GM18498 (cell line): ENCODE measurements at regions not wholly inside any gene's neighbourhood (a gene's known extent, or its start where the extent isn't known, plus 50 kb on each side); places are given as distances from the start of the nearest gene placed in this dataset.
"Not testable (repeated sequence)": the region's sequence is repeated elsewhere in the genome, so short reads cannot be mapped to it uniquely, and the experiment has no call there.

ENCODE experiments used
- ATAC-seq: cut with Tn5 transposase; IDR thresholded peaks from one replicate; pipeline ENCODE4 v1.9.1; 2021; ENCODE audit warnings: mild to moderate bottlenecking, moderate library complexity; ENCODE audit not compliant: unreplicated experiment

DNA sequence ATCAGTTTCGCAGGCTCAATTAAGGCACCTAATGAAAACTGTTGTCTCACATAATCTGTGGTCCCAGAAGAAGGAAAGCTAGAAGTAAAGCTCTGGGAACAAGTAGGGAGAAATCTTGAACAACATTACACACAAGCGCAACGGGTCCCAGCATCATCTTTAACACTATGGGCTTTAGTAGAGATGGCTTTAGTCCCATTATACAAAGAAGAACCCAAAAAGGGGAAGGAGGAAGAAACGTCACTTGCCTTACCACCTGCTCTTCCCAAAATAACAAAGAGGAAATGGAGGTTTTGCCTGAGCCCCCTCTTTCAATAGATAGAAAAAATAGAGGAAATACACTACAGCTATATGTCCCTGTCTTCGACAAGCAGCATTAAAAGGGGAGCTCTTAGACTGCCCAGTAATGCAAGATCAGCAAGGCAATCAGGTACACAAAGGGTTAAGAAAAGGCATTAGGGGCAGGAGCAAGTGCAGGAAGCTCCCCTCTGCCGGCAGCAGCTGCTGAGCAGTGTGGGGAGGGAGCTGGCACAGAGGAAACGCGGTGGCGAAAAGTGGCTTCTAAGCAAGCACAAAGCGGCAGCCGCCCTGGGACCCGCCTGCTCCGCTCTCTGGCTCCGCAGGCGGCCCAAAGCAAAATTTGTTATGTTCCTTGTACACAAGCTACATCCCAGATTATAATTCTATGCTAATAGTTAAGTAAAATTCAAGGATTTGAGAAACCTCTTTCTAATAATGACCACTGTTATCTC lies 1218.8 kb downstream of the TMEM121 start:
- ATAC-seq = not testable (repeated sequence)

DNA sequence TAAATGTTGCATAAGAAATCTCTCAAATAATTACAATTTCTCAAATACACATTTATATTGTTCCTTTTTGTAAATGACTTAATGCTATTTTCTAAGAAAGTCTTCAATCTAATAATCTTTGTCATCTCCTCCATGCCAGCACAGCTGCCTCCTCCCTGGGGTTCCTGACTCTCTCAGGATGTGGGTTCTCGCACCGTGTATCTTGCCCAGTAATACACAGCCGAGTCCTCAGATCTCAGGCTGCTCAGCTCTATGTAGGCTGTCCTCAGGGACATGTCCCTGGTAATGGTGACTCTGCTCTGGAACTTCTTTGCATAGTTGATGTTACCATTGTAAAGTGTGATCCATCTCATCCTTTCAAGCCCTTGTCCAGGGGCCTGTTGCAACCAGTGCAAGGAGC lies 1223.7 kb downstream of the TMEM121 start:
- ATAC-seq = not testable (repeated sequence)

DNA sequence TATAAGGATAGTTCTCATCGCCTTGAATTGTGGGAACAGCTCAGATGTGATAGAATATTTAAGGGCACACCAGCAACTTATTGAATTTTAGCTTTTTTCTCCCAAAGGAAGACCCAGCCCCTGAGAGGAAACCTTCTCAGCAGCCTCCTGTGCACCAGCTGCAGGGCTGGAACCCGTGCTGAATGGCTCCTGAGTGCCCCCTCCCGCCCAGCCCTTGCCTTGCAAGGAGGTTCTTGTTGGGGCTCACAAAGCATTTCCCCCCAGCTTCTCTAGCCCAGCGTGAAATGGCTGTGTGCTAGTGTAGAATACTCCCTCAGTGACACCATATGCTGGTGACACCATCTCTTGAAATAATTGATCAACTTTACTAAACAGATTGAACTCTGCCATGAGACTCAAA lies 1227.4 kb downstream of the TMEM121 start:
- ATAC-seq = not testable (repeated sequence)

DNA sequence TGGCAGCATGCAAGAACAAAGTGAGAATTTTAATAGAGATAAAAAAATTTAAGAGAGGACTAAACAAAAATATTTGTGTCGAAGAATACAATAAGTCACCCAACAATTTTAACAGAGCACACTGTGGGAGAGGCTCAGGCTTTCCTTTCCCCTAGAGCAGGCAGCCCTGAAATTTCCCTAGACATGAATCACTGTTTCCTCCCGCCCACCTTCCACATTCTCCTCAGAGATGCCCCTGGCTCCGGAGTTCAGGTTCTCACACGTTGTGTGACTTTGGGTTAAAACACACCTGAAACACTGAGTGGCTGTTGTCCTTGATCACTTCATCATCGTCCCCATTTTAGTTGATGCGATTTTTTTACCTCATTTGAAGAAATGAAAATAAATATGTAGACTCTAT lies 1231.1 kb downstream of the TMEM121 start:
- not testable (repeated sequence) for ATAC-seq

DNA sequence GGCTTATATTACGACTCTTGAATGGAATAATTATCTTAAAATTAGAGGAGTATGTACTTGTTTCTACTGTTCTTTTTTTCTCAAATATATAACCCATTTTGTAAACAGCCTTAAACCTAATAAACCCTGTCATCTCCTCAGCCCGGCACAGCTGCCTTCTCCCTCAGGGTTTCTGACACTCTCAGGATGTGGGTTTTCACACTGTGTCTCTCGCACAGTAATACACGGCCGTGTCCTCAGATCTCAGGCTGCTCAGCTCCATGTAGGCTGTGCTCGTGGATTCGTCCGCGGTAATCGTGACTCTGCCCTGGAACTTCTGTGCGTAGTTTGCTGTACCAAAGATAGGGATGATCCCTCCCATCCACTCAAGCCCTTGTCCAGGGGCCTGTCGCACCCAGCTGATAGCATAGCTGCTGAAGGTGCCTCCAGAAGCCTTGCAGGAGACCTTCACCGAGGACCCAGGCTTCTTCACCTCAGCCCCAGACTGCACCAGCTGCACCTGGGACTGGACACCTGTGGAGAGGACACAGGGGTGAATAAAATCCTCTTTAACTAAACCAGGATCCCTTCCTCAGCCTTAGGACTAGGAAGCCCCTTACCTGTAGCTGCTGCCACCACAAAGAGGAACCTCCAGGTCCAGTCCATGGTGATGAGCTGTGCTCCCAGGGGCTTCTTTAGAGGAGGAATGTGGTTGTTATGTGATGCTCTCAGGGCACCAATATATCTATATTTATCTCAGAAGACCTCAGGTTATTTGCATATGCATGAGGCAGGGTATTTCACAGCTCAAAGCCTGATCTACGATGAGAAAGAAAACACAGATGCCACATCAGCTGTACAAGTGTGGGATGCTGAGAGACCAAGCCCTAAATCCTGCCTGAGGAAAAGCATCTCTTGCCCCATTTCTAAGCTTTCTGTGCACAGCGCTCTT lies 1235.8 kb downstream of the TMEM121 start:
- ATAC-seq = not testable (repeated sequence)

DNA sequence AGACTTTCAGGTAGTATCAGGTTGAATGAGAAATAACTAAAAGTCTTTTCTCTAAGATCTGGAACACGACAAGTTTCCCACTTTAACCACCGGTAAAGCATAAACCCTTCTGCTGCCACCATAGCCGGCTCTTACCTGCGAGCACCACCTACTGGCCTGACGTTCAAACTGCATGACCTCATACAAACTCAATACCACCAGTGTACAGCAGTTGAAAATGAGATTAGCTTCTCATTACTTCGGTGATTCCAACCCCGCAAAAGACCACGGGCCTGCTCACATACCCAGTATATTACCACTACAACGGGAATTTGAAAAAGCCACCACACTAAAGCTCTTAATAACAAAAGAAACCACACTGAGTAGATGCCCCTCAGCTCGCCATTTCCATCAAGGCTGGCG lies 1238.6 kb downstream of the TMEM121 start:
- ATAC-seq = peak; percentile 64

DNA sequence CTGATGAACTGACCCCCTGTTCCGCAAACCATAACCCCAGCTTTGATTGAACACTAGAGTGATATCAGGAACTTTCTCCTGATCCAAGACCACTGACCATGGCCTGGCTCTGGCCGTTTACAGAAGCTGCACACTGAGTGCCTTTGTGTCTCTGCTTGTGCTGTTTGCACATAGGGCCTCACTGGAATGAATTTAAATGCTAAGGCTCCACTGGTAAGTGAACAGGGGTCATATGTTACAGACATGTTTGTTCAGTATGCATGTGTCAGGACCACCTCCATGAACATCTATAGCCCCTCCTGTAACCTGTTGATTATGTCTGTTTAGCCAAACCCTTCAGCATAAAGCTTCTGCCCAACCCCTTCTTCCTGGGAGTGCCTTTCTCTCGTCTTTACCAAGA lies 1239.8 kb downstream of the TMEM121 start:
- no peak for ATAC-seq

DNA sequence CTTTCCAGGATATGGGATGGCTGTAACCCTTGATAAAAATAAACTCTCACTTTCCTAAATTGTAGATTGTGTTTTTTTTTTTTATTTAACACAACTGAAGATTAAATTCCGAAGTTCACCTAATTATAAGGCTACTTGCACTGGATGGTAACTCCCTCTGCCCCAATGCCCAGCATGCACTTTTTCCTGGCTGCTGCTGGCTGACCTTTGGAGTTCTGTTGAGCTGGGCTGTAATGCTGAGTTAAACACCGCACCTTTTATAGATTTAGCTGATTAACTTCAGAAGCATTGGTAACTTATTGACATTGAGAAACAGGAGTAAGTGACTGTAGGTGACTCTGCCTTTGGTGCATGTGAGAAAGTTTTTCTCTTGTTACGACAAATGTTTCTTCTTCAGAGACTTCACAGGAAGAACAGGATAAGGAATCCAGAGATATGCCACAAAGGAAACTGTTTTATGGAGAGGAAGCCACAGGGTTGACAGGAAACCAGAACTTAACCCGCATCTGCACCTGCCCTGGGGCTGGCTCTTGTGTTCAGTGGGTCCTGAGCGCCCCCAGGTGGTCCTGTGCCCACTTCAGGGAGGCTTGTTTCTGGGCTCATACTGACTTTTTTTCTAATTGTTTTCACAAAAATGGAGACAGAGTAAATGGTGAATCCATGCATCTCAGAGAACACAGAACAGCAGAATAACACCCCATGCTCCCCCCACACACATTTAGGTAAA lies 1240.3 kb downstream of the TMEM121 start:
- ATAC-seq = not testable (repeated sequence)

DNA sequence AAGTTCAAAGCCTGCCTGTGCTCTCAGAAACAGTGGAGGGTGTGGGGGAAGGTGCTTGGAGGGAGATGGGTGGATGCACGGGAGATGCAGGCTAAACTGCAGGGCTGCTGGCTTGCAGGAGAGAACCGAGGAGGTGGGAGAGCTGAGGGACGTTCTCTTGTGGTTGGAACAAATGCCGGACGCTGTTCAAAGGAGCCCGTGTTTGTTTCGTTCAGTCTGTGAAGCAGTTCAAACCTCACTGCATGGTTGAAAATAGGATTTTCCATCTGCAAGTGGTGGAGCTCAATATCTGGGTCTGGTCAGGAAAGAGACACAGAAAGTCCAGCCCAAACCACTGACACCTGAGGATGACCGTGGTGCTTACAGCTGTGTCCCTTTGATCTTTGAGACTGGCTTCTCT lies 1241.8 kb downstream of the TMEM121 start:
- not testable (repeated sequence) for ATAC-seq

DNA sequence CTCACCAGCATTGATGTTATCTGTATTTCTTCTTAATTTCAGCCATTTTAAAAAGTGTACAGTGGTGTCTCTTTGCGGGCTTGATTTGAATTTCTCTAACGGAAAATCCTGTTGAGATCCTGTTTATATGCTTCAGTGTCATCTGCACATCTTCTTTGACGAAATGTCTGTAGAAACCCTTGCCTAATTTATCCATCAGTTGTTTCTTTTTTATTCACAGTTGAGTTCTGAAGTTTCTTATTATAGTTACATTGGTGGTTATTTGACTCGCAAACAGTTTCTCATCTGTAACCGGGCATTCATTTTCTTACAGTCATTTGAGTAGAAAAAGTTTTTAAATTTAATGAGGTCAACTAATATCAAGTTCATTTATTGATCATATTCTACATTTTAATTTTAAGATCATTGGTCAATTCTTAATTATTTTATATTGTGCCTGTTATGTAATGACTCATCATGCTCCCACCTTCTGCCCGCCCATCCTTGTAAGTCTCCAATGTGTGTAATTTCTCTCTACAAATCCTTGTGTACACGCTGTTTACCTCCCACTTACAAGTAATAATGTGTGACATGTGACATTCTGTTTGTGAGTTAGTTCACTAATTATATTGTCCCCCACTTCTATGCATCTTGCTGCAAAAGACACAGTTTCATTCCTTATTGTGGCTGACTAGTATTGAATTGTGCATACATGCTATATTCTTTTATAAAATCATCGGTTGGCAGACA lies 1242.8 kb downstream of the TMEM121 start:
- not testable (repeated sequence) for ATAC-seq

DNA sequence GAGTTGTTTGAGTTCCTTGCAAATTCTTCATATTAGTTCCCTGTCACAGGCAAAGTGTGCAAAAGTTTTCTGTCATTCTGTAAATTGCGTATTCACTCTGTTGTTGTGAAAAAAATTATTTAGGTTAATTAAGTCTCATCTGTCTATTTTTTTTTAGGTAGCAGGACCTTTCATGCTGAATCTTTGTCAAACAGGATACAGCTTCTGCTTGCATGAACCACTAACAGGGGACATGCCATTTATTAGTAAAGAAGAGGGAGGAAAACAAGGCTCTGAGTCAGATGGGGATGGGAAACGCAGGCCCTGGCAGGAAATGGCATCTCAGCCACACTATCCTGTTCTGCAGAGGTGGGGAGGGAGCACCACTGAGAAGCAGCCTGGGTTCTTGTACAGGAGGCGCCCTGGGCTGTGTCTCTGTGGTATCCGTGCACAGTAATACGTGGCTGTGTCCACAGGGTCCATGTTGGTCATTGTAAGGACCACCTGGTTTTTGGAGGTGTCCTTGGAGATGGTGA lies 1243.8 kb downstream of the TMEM121 start:
- ATAC-seq = not testable (repeated sequence)

DNA sequence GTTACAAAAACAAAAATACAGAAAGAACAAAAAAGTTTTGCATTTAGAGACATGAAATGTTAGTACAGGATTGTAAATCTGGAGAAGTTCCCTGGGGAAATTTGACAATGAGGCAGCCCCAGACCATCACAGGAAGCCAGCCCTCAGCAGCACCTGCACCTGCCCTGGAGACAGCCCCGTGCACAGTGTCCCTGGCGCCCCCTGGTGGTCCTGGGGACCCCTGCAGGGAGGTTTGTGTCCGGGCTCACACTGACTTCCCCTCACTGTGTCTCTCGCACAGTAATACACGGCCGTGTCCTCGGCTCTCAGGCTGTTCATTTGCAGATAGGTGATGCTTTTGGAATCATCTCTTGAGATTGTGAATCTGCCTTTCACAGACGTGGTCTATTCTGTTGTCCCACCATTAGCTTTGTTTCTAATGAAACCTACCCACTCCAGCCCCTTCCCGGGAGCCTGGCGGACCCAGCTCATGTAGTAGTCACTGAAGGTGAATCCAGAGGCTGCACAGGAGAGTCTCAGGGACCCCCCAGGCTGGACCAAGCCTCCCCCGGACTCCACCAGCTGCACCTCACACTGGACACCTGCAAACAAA lies 1248.6 kb downstream of the TMEM121 start:
- not testable (repeated sequence) for ATAC-seq

DNA sequence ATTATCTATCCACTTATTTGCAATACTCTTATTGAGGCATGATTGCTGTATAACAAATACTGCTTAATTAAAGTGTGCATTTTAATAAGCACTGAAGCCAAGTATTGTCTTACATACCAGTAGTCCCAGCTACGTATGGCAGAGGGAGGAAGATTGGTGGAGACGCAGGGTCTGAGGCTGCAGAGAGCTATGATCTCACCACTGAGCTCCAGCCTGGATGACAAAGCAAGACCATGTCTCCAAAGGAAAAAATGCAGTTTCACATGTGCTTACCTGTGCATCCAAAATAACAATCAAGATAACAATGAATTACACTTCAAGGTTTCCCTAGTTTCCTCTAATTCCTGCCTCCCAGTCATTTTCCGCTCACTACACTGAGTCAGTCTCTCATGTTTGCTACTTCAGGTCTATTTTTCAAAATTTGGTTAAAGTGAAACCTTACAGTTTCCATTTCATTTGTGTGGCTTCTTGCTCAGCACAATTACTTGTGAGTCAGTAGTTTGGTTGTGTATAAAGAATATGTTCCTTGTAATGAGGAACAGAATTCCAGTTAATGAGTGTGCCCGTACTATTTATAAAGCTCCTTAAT lies 1250.1 kb downstream of the TMEM121 start:
- no peak for ATAC-seq

DNA sequence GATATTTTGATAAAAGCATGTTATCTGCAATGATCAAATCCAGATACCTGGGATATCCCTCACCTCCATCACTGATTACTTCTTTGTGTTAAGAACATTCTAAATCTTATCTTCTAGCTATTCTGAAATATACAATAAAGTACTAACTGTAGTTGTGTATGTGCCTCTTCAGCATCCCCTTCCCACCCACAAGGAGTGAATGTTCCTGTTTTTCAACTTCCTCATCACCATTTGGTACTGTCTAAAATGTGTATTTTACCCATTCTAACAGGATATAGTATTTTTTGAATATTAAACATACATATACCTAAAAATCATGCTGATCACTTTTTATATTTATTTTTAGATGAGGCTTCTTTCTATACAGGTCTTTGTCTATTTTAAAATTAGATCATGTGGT lies 1252.6 kb downstream of the TMEM121 start:
- ATAC-seq = no peak

DNA sequence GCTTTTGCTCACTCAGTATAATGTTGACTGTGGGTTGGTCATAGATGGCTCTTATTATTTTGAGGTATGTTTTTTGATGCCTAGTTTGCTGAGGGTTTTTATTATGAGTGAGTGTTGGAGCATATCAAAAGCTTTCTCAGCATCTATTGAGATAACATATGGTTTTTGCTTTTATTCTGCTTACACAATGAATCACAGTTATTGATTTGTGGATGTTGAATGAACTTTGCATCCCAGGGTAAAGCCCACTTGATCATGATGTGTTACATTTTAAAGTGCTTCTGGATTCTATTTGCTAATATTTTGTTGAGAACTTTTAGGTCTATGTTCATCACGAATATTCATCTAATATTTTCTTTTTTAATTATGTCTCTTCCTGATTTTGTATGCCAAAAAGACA lies 1260.3 kb downstream of the TMEM121 start:
- ATAC-seq = no peak

DNA sequence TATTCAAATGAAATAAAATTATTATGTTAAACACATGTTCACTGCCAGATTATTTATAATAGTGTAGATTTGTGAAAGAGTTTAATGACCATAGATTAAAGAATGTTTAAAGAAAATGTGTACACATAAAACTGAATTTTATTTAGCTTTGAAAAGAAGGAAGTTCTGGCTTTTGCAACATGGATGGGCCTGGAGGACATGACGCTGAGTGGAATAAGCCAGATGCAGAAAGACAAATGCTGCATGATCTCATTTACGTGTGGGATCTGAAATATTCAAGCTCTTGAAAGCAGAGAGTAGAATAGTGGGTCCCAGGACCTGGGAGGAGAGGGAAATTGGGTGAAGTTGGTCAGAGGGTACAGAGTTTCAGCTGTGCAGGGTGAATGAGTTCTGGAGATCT lies 1261.2 kb downstream of the TMEM121 start:
- no peak for ATAC-seq

DNA sequence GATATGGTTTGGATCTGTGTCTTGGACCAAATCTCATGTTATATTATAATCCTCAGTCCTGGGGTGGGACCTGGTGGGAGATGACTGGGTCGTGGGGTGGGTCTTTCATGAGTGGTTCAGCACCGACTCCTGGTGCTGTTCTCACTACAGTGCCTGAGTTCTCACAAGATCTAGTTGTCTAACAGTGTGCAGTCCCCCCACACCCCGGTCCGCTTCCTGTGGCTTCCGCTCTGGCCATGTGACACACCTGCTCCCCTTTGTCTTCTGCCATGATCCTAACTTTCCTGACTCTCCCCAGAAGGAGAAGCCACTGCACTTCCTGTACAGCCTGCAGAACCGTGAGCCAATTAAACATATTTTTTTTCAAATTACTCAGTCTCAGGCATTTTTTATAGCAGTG lies 1262.2 kb downstream of the TMEM121 start:
- no peak for ATAC-seq

DNA sequence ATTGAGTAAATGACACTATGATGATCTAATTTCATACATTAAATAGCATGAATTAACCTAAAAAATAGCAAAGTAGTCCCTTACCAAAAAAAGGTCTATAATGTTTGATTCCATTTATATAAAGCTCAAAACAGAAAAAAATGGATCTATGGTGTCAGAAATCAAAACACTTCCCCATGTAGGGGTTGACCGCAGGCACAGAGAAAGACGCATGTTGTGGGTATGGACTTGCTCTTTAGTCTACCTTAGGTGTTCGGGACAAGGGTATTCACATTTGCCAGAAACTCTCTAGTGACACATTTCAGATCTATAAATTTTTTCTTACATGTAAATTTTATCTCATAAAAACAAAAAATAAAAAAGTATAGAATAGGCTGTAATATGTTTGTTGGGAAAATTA lies 1262.9 kb downstream of the TMEM121 start:
- ATAC-seq = no peak

DNA sequence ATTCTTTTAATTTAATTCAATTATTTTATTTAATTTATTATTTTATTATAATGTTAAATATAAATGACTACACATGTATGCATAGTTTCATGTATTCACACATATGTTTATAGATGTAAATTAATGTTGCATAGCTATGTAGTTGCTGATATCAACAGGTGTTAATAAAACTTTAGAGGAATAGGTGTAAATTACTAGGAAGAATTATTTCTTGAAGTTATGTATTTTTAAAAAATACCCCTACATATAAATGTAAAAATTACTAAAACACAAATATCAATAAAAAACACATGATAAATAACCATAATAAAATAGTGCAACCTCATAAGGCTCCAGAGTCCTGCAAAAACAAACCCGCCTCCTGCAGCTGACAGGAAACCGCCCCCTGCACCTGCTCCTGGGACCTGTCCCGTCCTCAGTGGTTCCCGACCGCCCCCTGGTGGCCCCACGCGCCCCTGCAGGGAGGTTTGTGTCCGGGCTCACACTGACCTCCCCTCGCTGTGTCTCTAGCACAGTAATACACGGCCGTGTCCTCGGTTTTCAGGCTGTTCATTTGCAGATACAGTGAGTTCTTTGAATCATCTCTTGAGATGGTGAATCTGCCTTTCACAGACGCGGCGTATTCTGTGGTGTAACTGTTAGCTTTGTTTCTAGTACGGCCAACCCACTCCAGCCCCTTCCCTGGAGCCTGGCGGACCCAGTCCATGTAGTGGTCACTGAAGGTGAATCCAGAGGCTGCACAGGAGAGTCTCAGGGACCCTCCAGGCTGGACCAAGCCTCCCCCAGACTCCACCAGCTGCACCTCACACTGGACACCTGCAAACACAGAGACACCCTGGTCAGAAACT lies 1264.0 kb downstream of the TMEM121 start:
- ATAC-seq = peak; percentile 55
